ENCODE measurements at regions not wholly inside any gene's neighbourhood (a gene's known extent, or its start where the extent isn't known, plus 50 kb on each side); places are given as distances from the start of the nearest gene placed in this dataset.

DNA sequence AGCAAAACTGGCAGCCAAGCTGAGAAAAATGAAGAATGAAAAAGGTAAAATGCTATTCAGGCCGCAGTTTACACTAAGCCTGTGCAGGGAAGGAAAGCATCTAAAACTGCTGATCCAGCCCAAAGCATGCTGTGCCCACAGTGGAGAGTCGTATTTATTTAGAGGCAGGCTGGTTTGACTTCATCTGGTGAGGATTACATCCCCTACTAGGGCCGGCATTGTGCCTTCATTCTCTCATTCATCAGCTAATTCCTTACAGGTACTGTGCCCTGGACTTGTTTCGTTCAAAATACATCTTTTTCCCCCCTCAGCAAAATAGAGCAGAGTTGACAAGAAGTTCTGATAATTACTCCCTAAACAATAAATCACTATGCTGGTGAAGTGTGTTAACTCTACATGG, 137.5 kb upstream of the DAP start:
- no peaks in the 10 kb centered on the region for H3K9me3 ChIP-seq
- H3K4me1 ChIP-seq = no peaks in the 10 kb centered on the region
- WGBS, 2 donors = 60 to 70% methylated on average over 4 of the region's 4 CpGs
- DNase-seq = no peak
- TF ChIP-seq CTCF (IDR thresholded peaks at IDR 0.05) = no peak
- TF ChIP-seq POLR2A (IDR thresholded peaks at IDR 0.05) = no peak
- intact Hi-C loops (cut with DNase I; ENCODE audit: low total_unique reads) = no loop called here
- H3K36me3 ChIP-seq (ENCODE audit: low read depth, missing control alignments) = no peaks in the 10 kb centered on the region
- no peak overlapping the region for H3K4me3 ChIP-seq
- no peaks in the 10 kb centered on the region for H3K27me3 ChIP-seq
- no peak overlapping the region for H3K27ac ChIP-seq

DNA sequence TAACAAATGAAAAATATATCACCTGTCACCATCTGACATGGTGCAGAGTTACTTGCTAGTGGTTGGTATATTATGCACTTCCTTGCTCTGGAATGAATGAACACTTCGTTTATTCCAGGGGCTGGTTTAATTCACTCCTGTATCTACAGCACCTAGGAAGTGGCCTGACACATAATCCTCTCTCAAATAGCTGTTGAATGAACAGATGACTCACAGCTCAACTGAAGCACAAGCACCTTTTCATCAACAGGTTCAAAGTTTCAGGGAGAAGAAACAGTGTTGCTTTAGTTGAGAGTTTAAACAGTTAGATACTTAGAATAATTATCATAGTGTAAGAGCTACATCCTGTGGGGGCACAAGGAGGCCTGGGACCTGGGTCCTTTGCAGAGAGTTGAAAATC, 135.0 kb upstream of the DAP start:
- Histone ChIP-seq H3K27me3 (no peaks in the 10 kb centered on the region), H3K4me3 (no peak overlapping the region), H3K9me3 (no peaks in the 10 kb centered on the region), H3K36me3 (ENCODE audit: low read depth, missing control alignments) (no peaks in the 10 kb centered on the region), H3K4me1 (no peaks in the 10 kb centered on the region), H3K27ac (no peak overlapping the region)
- intact Hi-C loops (cut with DNase I; ENCODE audit: low total_unique reads) = no loop called here
- no peak for TF ChIP-seq POLR2A (IDR thresholded peaks at IDR 0.05)
- no peak for TF ChIP-seq CTCF (IDR thresholded peaks at IDR 0.05)
- 82 to 90% methylated on average over 1 of the region's 1 CpG for WGBS, 2 donors
- DNase-seq = no peak

GRCh38 chr5:10894445-10895054, 133.5 kb upstream of the DAP start:
- H3K27me3 ChIP-seq = no peaks in the 10 kb centered on the region
- WGBS, 2 donors = 70 to 77% methylated on average over 9 of the region's 9 CpGs
- H3K4me3 ChIP-seq = no peak overlapping the region
- no peak overlapping the region for H3K27ac ChIP-seq
- TF ChIP-seq POLR2A (IDR thresholded peaks at IDR 0.05) (no peak), CTCF (IDR thresholded peaks at IDR 0.05) (no peak)
- no peak for DNase-seq
- H3K36me3 ChIP-seq (ENCODE audit: low read depth, missing control alignments) = no peaks in the 10 kb centered on the region
- H3K9me3 ChIP-seq = no peaks in the 10 kb centered on the region
- intact Hi-C loops (cut with DNase I; ENCODE audit: low total_unique reads) = no loop called here
- no peaks in the 10 kb centered on the region for H3K4me1 ChIP-seq

GRCh38 chr5:10892911-10893215, 131.8 kb upstream of the DAP start:
- H3K27me3 ChIP-seq = no peaks in the 10 kb centered on the region
- no peaks in the 10 kb centered on the region for H3K4me1 ChIP-seq
- no peak for DNase-seq
- H3K4me3 ChIP-seq = no peak overlapping the region
- no peaks in the 10 kb centered on the region for H3K9me3 ChIP-seq
- WGBS, 2 donors = 87 to 97% methylated on average over 3 to 4 of the region's 4 CpGs
- H3K36me3 ChIP-seq (ENCODE audit: low read depth, missing control alignments) = no peaks in the 10 kb centered on the region
- H3K27ac ChIP-seq = no peak overlapping the region
- intact Hi-C loops (cut with DNase I; ENCODE audit: low total_unique reads) = no loop called here
- TF ChIP-seq CTCF (IDR thresholded peaks at IDR 0.05) (no peak), POLR2A (IDR thresholded peaks at IDR 0.05) (no peak)

- no peak overlapping the region for H3K4me3 ChIP-seq
- TF ChIP-seq CTCF (IDR thresholded peaks at IDR 0.05) = no peak
- no peak for TF ChIP-seq POLR2A (IDR thresholded peaks at IDR 0.05)
- intact Hi-C loops (cut with DNase I; ENCODE audit: low total_unique reads) = no loop called here
- H3K9me3 ChIP-seq = no peaks in the 10 kb centered on the region
- DNase-seq = no peak
- no peak overlapping the region for H3K27ac ChIP-seq
- no peaks in the 10 kb centered on the region for H3K27me3 ChIP-seq
- WGBS, 2 donors = 91 to 95% methylated on average over 5 of the region's 5 CpGs
- no peaks in the 10 kb centered on the region for H3K36me3 ChIP-seq (ENCODE audit: low read depth, missing control alignments)
- no peaks in the 10 kb centered on the region for H3K4me1 ChIP-seq
Observed at GRCh38 chr5:10892147-10892910, 131.3 kb upstream of the DAP start.
